ENCODE measurements at regions not wholly inside any gene's neighbourhood (a gene's known extent, or its start where the extent isn't known, plus 50 kb on each side); places are given as distances from the start of the nearest gene placed in this dataset.
A peak's percentile ranks its signal among the peaks of the same experiment; 100 is the strongest.

DNA sequence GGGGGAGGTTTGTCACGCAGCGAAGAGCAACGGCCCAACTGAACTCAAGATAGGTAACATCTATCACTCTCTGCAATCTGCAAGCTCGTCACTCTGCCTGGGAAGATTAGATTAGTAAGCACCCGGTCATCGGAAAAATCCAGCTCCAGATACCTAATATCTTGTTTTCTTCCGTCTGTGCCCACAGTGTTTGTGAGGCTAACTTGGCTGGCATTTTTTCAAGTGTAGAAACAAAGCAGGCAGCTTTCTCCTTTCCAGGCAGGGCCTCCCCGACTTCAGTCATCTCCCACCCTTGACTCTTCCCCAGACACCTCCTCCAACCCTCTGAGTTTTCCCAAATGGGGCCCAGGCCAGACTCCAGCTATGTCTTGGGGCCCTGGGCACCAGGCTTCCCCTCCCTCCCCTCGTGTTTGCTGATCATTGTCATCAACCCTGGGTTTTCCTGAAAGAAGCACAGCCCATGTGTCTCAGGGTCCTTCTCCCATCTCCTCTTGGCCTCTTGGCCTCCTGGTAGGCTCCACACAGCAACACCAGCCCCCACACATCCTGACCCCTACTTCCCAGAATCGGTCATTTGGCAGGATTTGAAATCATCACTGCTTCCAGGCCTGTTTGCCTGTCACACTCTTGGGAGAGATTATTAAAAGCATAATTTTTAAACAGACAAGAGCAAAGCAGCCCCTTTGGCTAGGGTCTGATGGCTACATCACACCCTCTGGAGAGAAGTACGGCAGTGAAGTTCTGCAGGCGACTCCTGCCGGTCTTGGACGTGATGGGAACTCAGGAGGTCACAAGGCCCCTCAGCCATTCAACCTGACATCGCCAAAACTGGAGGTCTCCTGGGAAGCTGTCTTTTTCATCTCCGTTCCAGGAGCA is 144.9 kb upstream of the ID2 start:
- DNase-seq: no peak

DNA sequence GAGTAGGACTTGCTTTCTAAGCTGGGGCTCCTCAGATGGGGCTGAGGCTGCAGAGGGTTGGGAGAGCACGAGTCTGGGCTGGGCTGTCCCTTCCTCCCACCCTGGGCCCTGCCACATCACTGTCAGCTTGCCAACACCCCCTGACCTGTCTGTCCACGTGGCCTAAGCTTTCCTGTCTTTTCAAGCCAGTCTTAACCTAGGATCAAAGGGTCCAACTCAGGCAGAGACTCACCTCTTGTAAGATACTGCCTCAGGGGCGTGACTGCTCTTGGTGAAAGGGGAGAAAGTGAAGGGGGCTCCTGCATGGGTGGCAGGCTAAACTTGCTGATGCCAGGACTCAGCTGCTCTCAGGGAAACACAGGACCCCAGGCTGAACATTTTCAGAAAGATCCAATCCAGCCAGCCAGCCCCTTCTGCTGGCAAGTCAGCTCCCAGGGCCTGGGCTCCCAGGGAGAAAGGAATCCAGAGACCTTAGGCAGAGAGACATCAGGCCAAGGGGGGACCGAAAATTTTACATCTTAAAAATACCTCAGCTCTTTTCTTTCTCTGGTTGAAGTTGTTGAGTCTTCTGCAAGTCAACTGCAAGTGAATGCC is 144.2 kb upstream of the ID2 start:
- DNase-seq: no peak

- DNase-seq: no peak
Measured at GRCh38 chr2:8538531-8538930, 143.3 kb upstream of the ID2 start.

DNA sequence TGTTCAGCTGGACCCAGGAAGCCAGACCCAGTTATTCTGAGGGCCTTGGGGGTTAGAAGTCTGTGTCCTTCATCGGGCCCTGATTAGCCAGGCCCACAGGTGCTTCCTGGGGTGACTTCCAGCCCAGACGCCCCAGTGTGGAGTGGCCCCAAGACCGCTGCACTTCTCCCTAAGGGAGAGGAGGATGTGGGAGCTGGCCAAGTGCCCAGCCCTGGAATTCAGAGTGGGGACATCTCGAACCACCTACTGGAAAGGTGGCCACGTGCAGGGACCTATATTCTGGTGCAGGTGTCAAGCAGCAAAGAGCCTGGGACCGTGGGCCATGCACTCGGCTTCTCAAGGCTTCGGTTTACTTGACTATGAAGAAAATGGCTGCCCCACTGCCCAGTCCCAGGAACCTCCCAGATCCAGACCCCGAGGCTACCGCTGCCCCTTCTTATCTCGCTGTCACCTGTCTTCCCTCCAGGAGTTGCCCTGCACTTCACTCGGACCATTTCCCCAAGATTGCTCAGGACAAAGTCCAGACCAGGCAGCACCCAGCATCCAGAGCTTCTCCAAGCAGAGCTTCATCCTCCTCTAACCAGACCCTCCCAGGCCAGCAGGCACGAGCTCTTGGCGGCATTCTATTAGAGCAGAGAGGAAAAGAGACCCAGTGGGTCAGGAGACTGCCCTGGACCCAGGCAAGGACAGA is 142.8 kb upstream of the ID2 start:
- DNase-seq: no peak

- DNase-seq: no peak
Measured at GRCh38 chr2:8539743-8540551, 141.9 kb upstream of the ID2 start.

GRCh38 chr2:8540552-8541055 is 141.3 kb upstream of the ID2 start:
- no peak for DNase-seq

DNA sequence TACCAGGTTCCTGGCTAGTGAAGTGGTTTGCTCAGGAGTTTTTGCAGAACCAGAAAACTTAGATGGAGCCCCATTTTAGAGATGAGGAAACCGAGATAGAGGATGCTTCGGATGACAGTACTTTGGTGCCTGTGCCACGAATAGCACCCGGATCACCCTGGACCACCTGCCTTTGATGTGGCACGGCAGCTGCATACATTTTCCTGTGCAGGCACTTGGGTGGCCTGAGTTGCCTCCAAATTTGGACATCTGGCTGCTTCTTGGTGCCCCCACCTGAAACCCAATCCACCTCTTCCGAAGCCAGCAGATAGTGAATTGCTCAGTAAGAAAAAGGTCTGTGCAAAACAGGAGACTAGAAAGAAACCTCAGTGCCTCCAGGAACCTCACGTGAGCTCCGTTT is 140.6 kb upstream of the ID2 start:
- no peak for DNase-seq

DNA sequence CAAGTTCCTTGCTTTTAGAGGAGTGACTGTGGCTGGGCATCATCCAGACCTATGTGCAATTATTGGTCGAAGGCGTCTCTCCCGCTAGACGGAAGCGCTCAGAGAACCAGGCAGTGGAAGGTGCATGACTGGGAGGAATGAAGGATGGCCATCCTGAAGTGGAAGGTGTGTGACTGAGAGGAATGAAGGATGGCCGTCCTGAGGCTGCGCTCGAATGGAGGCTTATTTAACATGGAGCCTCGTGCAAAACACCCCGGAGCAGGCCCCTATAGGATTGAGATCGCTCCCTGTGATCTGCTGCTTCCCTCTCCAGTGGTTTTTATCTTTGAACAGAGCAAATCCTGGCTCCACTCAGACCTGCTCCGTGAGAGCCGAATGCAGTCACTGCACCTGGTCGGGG is 140.2 kb upstream of the ID2 start:
- DNase-seq: no peak

DNA sequence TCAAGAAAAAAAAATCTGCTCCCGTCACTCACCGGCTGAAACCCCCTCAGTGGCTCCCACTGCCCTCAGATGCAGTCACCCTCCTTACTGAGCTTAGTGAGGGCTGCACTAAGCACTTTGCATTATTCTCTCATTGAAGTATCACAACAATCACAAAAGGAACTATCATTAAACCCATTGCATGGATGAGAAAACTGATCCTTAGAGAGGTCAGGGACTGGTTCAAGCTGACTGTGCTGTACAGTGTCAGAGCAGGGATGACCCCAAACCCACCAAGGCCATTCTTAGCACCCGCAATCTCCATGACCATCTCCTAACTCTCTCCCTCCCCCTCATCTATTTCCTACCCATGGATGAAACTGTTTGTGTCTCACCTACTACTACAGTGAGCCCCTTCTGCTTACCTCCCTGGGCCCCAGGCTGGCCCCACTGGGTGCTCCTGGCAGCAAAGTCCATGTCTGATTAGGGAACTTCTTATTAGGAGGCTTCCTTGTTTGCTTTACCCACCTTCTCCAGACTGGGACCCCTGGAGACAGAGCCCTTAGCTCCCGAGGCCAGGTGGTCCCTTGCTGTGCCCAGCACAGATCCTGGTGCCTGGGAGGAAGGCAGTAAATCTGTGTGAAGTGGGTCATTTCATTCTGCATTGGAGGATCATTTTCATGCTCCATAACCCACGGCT is 139.3 kb upstream of the ID2 start:
- DNase-seq: no peak

DNA sequence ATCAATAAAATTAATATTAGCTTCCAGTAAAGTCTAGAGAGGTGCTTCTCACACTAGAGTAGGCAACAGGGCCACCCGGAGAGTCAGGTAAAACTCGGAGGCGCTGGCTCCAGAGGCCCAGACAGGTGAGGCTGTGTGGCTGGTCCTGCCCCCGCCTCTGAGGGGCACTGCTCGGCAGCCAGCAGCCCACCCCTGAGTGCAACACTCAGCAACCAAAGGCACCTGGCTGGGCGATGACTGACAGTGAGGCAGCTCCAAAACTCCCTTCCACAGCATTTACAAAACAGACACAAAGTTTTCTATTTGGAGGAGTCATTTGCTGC is 138.8 kb upstream of the ID2 start:
- DNase-seq: no peak

- peak; percentile 83 for DNase-seq
Measured at GRCh38 chr2:8543383-8544170, 138.3 kb upstream of the ID2 start.

DNA sequence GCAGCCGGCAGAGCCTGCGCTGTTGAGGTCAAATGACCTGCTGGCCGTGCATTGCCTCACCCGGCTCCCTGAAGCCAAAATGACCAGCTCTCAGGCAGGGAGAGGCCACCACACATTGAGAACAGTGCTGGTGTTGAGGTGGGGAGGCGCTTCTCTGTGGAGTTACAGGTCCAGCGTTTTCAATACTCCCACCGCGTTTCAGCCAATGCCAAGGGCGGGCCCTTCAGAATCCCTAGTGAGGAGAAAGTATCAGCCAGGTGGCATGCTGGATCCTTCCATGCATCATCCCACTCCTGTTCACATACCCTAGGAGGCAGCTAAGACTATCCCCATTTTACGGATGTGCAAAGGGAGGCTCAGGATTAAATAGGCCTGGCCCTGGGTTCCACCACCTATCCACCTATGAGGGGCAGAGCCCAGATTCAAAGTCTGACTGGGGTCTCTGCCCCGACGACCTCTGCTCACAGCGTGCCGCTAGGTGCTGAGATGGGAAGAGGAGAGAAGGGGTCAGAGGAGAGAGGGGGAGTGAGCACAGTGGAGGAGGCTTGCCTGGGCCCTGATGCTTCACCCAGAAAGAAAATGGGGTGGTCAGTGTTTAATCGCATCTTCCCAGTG is 137.6 kb upstream of the ID2 start:
- DNase-seq: no peak

GRCh38 chr2:8544786-8545694 is 136.8 kb upstream of the ID2 start:
- DNase-seq: peak; percentile 90

DNA sequence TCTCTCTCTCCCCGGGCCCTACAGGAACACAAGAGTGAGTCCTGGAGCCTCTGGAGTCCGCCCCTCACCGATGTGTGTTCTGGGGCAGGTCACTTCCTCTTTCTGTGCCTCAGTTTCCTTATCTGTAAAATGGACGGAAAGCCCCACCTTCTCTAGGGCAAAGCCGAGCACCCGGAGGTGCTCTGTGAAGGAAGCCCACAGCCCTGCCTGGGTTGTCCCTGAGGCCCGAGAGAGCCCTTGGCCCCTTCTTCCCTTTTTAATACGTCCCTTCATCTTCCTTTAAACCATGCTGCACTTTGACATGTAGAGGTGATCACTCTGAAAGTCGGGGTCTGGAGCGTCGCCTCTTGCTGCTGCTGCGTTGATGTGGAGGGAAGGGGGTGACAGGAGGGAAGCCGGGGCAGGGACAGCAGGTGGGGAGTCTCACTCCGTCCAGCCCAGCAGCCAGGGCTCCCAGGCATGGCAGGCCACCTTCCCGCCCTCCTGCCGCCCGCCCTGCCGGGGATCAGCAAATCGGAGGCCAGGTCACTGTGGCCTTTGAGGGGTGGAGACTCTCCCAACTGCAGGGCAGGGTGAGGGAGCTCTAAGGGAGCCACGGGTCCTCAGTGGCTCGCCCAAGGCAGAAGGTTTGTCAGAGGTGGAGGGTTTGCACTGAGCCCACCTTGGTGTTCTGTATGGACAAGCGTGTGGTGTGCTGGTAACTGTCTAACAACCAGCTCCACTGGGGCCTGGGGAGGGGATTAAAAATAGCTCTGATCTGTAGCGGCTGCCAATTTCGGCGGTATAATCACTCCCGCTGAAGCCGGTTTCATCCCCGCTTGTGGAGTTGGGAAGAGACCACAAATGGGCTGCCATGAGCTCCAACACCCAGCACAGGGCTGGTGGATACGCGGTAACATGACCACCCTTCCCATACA is 135.9 kb upstream of the ID2 start:
- no peak for DNase-seq

DNA sequence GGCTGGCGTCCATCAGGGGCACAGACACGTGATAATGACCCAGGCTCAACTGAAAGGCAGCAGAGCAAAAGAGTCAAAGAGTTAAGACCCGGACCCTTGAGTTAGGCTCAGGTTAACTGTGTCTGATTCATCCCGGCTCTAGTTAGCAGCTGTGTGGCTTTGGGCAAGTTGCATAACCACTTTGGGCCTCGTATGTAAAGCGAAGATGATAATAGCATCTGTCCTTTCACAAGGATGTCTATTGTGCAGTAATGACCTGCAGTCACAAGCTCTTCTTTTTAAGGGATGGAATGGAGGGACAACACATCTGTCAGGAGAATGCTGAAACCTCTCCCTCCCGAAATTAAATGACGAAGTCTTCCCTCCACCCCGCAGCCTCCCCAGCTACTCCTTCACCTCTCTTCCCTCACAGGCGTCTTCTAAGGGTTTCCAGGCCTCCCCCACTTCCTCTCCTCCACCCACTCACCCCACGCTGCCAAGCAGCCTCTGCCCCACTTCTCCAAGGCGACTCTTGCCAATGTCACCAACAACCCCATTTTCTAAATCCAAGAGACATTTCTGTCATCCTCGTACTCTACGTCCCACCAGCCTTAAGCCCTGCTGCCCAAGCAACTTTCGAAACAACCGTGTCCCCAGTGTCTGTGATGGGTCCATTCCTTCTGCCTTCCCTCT is 135.1 kb upstream of the ID2 start:
- DNase-seq: no peak

- no peak for DNase-seq
Measured at GRCh38 chr2:8547284-8548064, 134.4 kb upstream of the ID2 start.

- DNase-seq: no peak
Measured at GRCh38 chr2:8548065-8548618, 133.7 kb upstream of the ID2 start.

Data from fibroblast of skin of scalp (primary cell).